Keratinocyte (primary cell): ENCODE measurements at regions not wholly inside any gene's neighbourhood (a gene's known extent, or its start where the extent isn't known, plus 50 kb on each side); places are given as distances from the start of the nearest gene placed in this dataset.

Source experiments
- DNase-seq: peaks from one replicate; pipeline ENCODE4 v3.0.0-alpha.2; 2011; ENCODE audit warnings: low read depth, missing footprints, low spot score
- FAIRE-seq: peaks from 2 replicates; lab custom pipeline; 2011; peaks lifted over from hg19 to GRCh38; lab: Jason Lieb, UNC
- H2AFZ ChIP-seq: 2 replicates; pipeline ENCODE4 v1.6.0; 2012; ENCODE audit warnings: low read length, control low read depth, inconsistent platforms; ENCODE audit not compliant: control insufficient read depth
- H3K27ac ChIP-seq: 2 replicates; pipeline ENCODE4 v1.5.1; 2011; ENCODE audit warnings: low read length; ENCODE audit not compliant: control insufficient read depth, insufficient read depth
- H3K27me3 ChIP-seq: 3 replicates; pipeline ENCODE4 v1.6.0; 2011; ENCODE audit warnings: low read length; ENCODE audit not compliant: control insufficient read depth, insufficient read depth; ENCODE audit errors: extremely low read depth
- H3K36me3 ChIP-seq, 2 experiments: 2 replicates in 1 of 2; 3 replicates in 1 of 2; pipeline ENCODE4 v1.5.1; 2011; ENCODE audit warnings: low read length in 2 of 2, mild to moderate bottlenecking in 1 of 2; ENCODE audit not compliant: control insufficient read depth in 2 of 2, insufficient read depth in 2 of 2; ENCODE audit errors: extremely low read depth in 1 of 2
- H3K4me1 ChIP-seq: 3 replicates; pipeline ENCODE4 v1.5.1; 2011; ENCODE audit warnings: low read length; ENCODE audit not compliant: control insufficient read depth, insufficient read depth; ENCODE audit errors: extremely low read depth
- H3K4me2 ChIP-seq: 3 replicates; pipeline ENCODE4 v1.6.0; 2011; ENCODE audit warnings: low read depth, low read length; ENCODE audit not compliant: control insufficient read depth, insufficient read depth; ENCODE audit errors: extremely low read depth
- H3K4me3 ChIP-seq, 3 experiments: fragments of 200-600 bp in 1 of 3; sonication (generic) in 1 of 3; 2 replicates in 2 of 3; 3 replicates in 1 of 3; pipeline ENCODE4 v1.5.1; 2011 to 2016; ENCODE audit warnings: low read length in 3 of 3, mild to moderate bottlenecking in 3 of 3, control low read depth in 2 of 3, inconsistent platforms in 1 of 3, low read depth in 1 of 3, mixed read lengths in 1 of 3, mixed run types in 1 of 3, moderate library complexity in 1 of 3; ENCODE audit not compliant: control insufficient read depth in 2 of 3, insufficient read depth in 2 of 3; ENCODE audit errors: extremely low read depth in 1 of 3
- H3K79me2 ChIP-seq: 2 replicates; pipeline ENCODE4 v1.6.0; 2012; ENCODE audit warnings: low read length; ENCODE audit not compliant: control insufficient read depth, insufficient read depth
- H3K9ac ChIP-seq: 3 replicates; pipeline ENCODE4 v1.6.0; 2011; ENCODE audit warnings: low read length; ENCODE audit not compliant: control insufficient read depth, insufficient read depth; ENCODE audit errors: extremely low read depth
- H3K9me1 ChIP-seq: 3 replicates; pipeline ENCODE4 v1.6.0; 2011; ENCODE audit warnings: low read length; ENCODE audit not compliant: control insufficient read depth, insufficient read depth; ENCODE audit errors: extremely low read depth
- H3K9me3 ChIP-seq: 2 replicates; pipeline ENCODE4 v1.5.1; 2012; ENCODE audit warnings: low read depth, low read length; ENCODE audit not compliant: control insufficient read depth
- H4K20me1 ChIP-seq: 3 replicates; pipeline ENCODE4 v1.6.0; 2011; ENCODE audit warnings: low read length; ENCODE audit not compliant: control insufficient read depth, insufficient read depth; ENCODE audit errors: extremely low read depth
- EZH2 ChIP-seq: IDR thresholded peaks from one replicate; pipeline ENCODE4 v1.6.1; 2012; ENCODE audit warnings: inconsistent platforms, mild to moderate bottlenecking, low read length, moderate library complexity
- dilution Hi-C: fragments of 300-500 bp; cut with MboI; formaldehyde crosslinking; loops from one replicate; pipeline ENCODE4 v1.7.0; 2020; ENCODE audit warnings: low sequenced_read_pairs; ENCODE audit not compliant: extremely low pct_ligation_motif_present
- TF ChIP-seq, protein P1 (sequence below), 3 experiments: IDR thresholded peaks in 1 of 3; conservative IDR thresholded peaks in 1 of 3; optimal IDR thresholded peaks in 1 of 3; 2 replicates in 2 of 3; 3 replicates in 1 of 3; pipeline versions ENCODE3 to v1.5.1; 2011; ENCODE audit warnings: low read length in 3 of 3, mild to moderate bottlenecking in 3 of 3, moderate library complexity in 2 of 3, control low read depth in 1 of 3, inconsistent platforms in 1 of 3; ENCODE audit not compliant: insufficient read depth in 2 of 3; ENCODE audit errors: extremely low read depth in 1 of 3

DNA sequence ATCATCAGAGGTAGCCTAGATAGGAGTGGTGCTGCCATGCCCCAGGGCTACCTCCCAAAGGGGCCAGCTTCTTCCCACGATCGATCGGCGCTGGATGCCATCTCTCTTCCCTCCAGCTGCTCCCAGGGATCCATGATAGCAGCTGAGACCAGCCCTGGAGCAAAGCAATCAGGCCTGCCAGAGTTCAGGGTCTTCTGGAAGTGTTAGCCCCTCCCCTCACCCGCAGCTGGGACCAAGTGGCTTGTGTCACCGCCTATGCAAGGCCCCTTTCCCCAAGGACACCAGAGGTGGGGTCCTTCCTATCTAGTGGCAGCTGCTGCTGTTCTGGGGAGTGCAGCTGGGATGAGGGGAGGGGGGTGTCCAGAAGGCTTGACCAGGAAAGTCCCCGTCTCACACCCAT lies 87.0 kb downstream of the IRF2BPL start:
- no peak for DNase-seq
- no peaks in the 10 kb centered on the region for H3K79me2 ChIP-seq
- H3K9ac ChIP-seq: no peak overlapping the region
- no peaks in the 10 kb centered on the region for H3K27me3 ChIP-seq
- H3K27ac ChIP-seq: no peak overlapping the region
- no peak overlapping the region for H3K4me2 ChIP-seq
- TF ChIP-seq EZH2: no peak
- TF ChIP-seq, protein P1, sequence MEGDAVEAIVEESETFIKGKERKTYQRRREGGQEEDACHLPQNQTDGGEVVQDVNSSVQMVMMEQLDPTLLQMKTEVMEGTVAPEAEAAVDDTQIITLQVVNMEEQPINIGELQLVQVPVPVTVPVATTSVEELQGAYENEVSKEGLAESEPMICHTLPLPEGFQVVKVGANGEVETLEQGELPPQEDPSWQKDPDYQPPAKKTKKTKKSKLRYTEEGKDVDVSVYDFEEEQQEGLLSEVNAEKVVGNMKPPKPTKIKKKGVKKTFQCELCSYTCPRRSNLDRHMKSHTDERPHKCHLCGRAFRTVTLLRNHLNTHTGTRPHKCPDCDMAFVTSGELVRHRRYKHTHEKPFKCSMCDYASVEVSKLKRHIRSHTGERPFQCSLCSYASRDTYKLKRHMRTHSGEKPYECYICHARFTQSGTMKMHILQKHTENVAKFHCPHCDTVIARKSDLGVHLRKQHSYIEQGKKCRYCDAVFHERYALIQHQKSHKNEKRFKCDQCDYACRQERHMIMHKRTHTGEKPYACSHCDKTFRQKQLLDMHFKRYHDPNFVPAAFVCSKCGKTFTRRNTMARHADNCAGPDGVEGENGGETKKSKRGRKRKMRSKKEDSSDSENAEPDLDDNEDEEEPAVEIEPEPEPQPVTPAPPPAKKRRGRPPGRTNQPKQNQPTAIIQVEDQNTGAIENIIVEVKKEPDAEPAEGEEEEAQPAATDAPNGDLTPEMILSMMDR (optimal IDR thresholded peaks at IDR 0.05 in 1 of 3, IDR thresholded peaks at IDR 0.05 in 1 of 3, conservative IDR thresholded peaks at IDR 0.05 in 1 of 3; ENCODE audit: extremely low read depth in 1 of 3, insufficient read depth in 2 of 3, low read length in 3 of 3): no peak
- no peak for FAIRE-seq
- peaks cover 19% of the 10 kb centered on the region for H3K4me1 ChIP-seq
- no peaks in the 10 kb centered on the region for H3K36me3 ChIP-seq
- H2AFZ ChIP-seq: no peak overlapping the region
- dilution Hi-C loops: no loop called here
- no peaks in the 10 kb centered on the region for H3K9me3 ChIP-seq
- H4K20me1 ChIP-seq: no peaks in the 10 kb centered on the region
- H3K9me1 ChIP-seq: no peaks in the 10 kb centered on the region
- H3K4me3 ChIP-seq: no peak overlapping the region

DNA sequence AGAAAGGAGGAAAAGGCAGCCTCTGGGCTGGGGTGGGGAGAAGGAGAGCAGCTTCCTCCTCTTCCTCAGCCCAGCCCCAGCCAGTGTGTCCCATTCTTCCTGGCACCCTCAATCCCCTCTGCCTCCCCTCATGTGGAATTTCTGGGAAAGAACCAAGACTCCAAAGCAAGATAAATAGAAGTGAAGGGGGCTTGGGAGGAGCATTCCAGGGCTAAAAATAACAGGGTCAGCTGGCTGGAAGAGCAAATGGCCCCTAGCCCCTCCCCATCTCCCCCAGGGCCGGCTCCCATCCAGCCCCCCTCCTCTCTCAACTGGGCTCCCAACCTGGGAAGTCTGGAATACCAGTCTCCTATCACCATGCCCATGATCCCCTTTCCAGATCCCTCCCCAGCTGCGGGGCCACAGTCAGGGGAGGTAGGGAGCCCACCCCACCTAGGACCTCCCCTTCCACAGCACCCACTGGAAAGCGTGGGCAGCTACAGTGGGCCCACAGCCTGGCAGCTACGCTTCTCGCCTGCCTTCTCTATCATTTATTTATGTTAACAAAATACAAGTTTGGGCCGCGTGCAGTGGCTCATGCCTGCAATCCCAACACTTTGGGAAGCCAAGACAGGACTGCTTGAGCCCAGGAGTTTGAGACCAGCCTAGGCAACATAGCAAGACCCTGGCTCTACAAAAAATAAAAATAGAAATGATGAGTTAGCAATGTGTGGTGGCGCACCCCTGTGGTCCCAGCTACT lies 88.3 kb downstream of the IRF2BPL start:
- dilution Hi-C loops: no loop called here
- Histone ChIP-seq H3K36me3 (no peaks in the 10 kb centered on the region), H3K79me2 (no peaks in the 10 kb centered on the region), H3K9ac (no peak overlapping the region), H3K4me2 (no peak overlapping the region), H3K4me3 (no peak overlapping the region), H2AFZ (no peak overlapping the region), H3K27me3 (no peaks in the 10 kb centered on the region), H3K9me1 (no peaks in the 10 kb centered on the region), H4K20me1 (no peaks in the 10 kb centered on the region), H3K27ac (no peak overlapping the region), H3K9me3 (no peaks in the 10 kb centered on the region), H3K4me1 (peaks cover 17% of the 10 kb centered on the region)
- FAIRE-seq: no peak
- no peak for DNase-seq
- no peak for TF ChIP-seq EZH2
- TF ChIP-seq, protein P1 (optimal IDR thresholded peaks at IDR 0.05 in 1 of 3, IDR thresholded peaks at IDR 0.05 in 1 of 3, conservative IDR thresholded peaks at IDR 0.05 in 1 of 3; ENCODE audit: extremely low read depth in 1 of 3, insufficient read depth in 2 of 3, low read length in 3 of 3): no peak
